ENCODE measurements at regions not wholly inside any gene's neighbourhood (a gene's known extent, or its start where the extent isn't known, plus 50 kb on each side); places are given as distances from the start of the nearest gene placed in this dataset.

- no peaks in the 10 kb centered on the region for H3K4me1 ChIP-seq (ENCODE audit: insufficient read depth, low read length)
- no peaks in the 10 kb centered on the region for H3K27me3 ChIP-seq (ENCODE audit: control insufficient read depth in 1 of 2, insufficient read depth in 2 of 2, low read length in 2 of 2)
- H3K4me3 ChIP-seq (ENCODE audit: low read depth in 1 of 2, low read length in 2 of 2), result no peak overlapping the region
- no peak overlapping the region for H3K27ac ChIP-seq (ENCODE audit: low read depth, low read length)
- no peaks in the 10 kb centered on the region for H3K36me3 ChIP-seq (ENCODE audit: insufficient read depth, low read length)
- no peaks in the 10 kb centered on the region for H3K9me3 ChIP-seq (ENCODE audit: low read length)
- H3K9ac ChIP-seq (ENCODE audit: low read length), result no peak overlapping the region
These were observed 675.1 kb upstream of the ADGRL2 start for GRCh38 chr1:81125672-81126071.

DNA sequence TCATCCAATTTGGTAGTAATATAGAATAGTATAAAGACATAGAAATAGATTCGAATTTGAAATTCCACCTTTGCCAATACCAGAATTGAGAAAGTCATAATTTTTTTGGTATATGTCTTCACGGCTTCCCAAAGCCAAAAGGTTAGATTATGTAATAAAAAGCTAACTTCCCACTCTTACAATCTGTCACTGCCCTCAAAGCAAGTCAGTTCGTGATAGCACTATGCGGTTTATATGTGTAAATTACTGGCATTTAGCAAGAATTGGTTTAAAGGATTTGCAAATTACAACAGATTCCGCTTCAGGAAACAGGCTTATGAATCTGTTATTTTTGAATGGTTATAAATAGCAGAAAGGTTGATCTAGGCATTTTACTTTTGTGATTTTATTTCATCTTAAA is 679.4 kb upstream of the ADGRL2 start:
- Histone ChIP-seq H3K27ac (ENCODE audit: low read depth, low read length) (no peak overlapping the region), H3K4me3 (ENCODE audit: low read depth in 1 of 2, low read length in 2 of 2) (no peak overlapping the region), H3K9ac (ENCODE audit: low read length) (no peak overlapping the region), H3K9me3 (ENCODE audit: low read length) (no peaks in the 10 kb centered on the region), H3K27me3 (ENCODE audit: control insufficient read depth in 1 of 2, insufficient read depth in 2 of 2, low read length in 2 of 2) (no peaks in the 10 kb centered on the region), H3K4me1 (ENCODE audit: insufficient read depth, low read length) (no peaks in the 10 kb centered on the region), H3K36me3 (ENCODE audit: insufficient read depth, low read length) (no peaks in the 10 kb centered on the region)

GRCh38 chr1:81119319-81119718 is 681.4 kb upstream of the ADGRL2 start:
- Histone ChIP-seq H3K27me3 (ENCODE audit: control insufficient read depth in 1 of 2, insufficient read depth in 2 of 2, low read length in 2 of 2) (no peaks in the 10 kb centered on the region), H3K4me3 (ENCODE audit: low read depth in 1 of 2, low read length in 2 of 2) (no peak overlapping the region), H3K9ac (ENCODE audit: low read length) (no peak overlapping the region), H3K27ac (ENCODE audit: low read depth, low read length) (no peak overlapping the region), H3K4me1 (ENCODE audit: insufficient read depth, low read length) (no peaks in the 10 kb centered on the region), H3K36me3 (ENCODE audit: insufficient read depth, low read length) (no peaks in the 10 kb centered on the region), H3K9me3 (ENCODE audit: low read length) (no peaks in the 10 kb centered on the region)

GRCh38 chr1:81118550-81118949 is 682.2 kb upstream of the ADGRL2 start:
- no peak overlapping the region for H3K9ac ChIP-seq (ENCODE audit: low read length)
- no peaks in the 10 kb centered on the region for H3K27me3 ChIP-seq (ENCODE audit: control insufficient read depth in 1 of 2, insufficient read depth in 2 of 2, low read length in 2 of 2)

GRCh38 chr1:81115422-81115821 is 685.3 kb upstream of the ADGRL2 start:
- Histone ChIP-seq H3K9me3 (ENCODE audit: low read length) (no peaks in the 10 kb centered on the region), H3K4me3 (ENCODE audit: low read depth in 1 of 2, low read length in 2 of 2) (no peak overlapping the region), H3K9ac (ENCODE audit: low read length) (no peak overlapping the region), H3K27ac (ENCODE audit: low read depth, low read length) (no peak overlapping the region), H3K36me3 (ENCODE audit: insufficient read depth, low read length) (no peaks in the 10 kb centered on the region), H3K27me3 (ENCODE audit: control insufficient read depth in 1 of 2, insufficient read depth in 2 of 2, low read length in 2 of 2) (no peaks in the 10 kb centered on the region), H3K4me1 (ENCODE audit: insufficient read depth, low read length) (no peaks in the 10 kb centered on the region)

More at GRCh38 chr1:81118550-81118949, 682.2 kb upstream of the ADGRL2 start:
- H3K9me3 ChIP-seq (ENCODE audit: low read length), result no peaks in the 10 kb centered on the region
- no peak overlapping the region for H3K27ac ChIP-seq (ENCODE audit: low read depth, low read length)
- H3K36me3 ChIP-seq (ENCODE audit: insufficient read depth, low read length), result no peaks in the 10 kb centered on the region
- H3K4me1 ChIP-seq (ENCODE audit: insufficient read depth, low read length), result no peaks in the 10 kb centered on the region
- H3K4me3 ChIP-seq (ENCODE audit: low read depth in 1 of 2, low read length in 2 of 2), result no peak overlapping the region

DNA sequence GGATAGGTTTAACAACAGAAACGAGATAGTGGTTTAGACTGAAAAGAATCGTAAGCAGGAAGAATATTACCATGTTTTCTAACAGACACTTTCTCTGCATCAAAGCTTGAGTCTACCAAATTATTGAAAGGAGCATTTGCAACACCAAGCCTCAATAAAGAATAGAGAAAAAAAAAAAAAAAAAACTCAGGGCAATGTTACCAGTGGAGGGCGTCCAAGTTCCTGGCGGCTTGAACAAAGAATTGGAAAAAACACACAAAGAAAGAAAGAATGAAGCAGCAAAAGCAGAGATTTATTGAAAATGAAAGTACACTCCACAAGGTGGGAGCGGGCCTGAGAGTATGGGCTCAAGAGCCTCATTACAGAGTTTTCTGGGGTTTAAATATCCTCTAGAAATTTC is 686.5 kb upstream of the ADGRL2 start:
- no peaks in the 10 kb centered on the region for H3K4me1 ChIP-seq (ENCODE audit: insufficient read depth, low read length)
- no peak overlapping the region for H3K9ac ChIP-seq (ENCODE audit: low read length)
- H3K9me3 ChIP-seq (ENCODE audit: low read length), result no peaks in the 10 kb centered on the region
- no peak overlapping the region for H3K4me3 ChIP-seq (ENCODE audit: low read depth in 1 of 2, low read length in 2 of 2)
- H3K27me3 ChIP-seq (ENCODE audit: control insufficient read depth in 1 of 2, insufficient read depth in 2 of 2, low read length in 2 of 2), result no peaks in the 10 kb centered on the region
- H3K36me3 ChIP-seq (ENCODE audit: insufficient read depth, low read length), result no peaks in the 10 kb centered on the region
- H3K27ac ChIP-seq (ENCODE audit: low read depth, low read length), result no peak overlapping the region

DNA sequence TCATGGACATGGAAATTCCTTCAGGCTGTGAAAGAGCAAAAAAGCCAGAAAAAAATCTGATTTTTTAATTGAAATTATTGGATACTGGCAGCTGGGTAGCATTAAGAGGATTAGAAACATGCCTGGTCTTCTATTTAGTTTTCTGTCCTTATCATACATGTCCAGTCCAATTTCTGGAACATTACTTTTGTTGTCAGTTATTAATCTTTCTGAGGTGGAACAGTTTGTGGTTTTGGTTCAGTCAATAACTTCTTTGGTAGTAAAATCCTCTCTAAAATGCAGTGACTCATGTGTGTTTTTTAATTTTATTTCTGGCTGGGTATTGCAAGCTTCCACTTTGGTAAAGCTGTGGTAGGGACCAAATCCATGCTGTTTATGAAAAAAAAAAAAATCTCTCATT is 687.0 kb upstream of the ADGRL2 start:
- no peaks in the 10 kb centered on the region for H3K36me3 ChIP-seq (ENCODE audit: insufficient read depth, low read length)
- no peaks in the 10 kb centered on the region for H3K9me3 ChIP-seq (ENCODE audit: low read length)
- no peaks in the 10 kb centered on the region for H3K27me3 ChIP-seq (ENCODE audit: control insufficient read depth in 1 of 2, insufficient read depth in 2 of 2, low read length in 2 of 2)
- H3K4me3 ChIP-seq (ENCODE audit: low read depth in 1 of 2, low read length in 2 of 2), result no peak overlapping the region
- H3K27ac ChIP-seq (ENCODE audit: low read depth, low read length), result no peak overlapping the region
- no peak overlapping the region for H3K9ac ChIP-seq (ENCODE audit: low read length)
- no peaks in the 10 kb centered on the region for H3K4me1 ChIP-seq (ENCODE audit: insufficient read depth, low read length)

DNA sequence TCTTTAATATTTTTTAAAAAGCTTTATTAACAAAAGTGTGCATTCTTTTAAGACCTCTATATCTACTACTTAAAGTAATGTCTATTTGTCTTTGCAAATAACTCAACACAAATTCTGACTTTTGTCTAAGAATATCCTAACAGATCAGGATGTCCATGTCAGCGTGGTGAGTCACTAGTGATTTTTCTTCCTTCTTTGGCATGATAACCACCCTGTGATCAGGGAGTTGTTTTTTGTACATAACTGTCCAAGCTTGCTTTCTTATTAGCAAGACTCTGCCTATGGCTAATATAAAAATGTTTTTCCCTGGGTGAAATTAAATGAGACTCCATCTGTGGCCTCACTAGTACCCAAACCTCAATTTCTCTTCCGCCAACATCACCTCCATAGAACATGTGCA is 688.9 kb upstream of the ADGRL2 start:
- Histone ChIP-seq H3K36me3 (ENCODE audit: insufficient read depth, low read length) (no peaks in the 10 kb centered on the region), H3K4me3 (ENCODE audit: low read depth in 1 of 2, low read length in 2 of 2) (no peak overlapping the region), H3K4me1 (ENCODE audit: insufficient read depth, low read length) (no peaks in the 10 kb centered on the region), H3K27me3 (ENCODE audit: control insufficient read depth in 1 of 2, insufficient read depth in 2 of 2, low read length in 2 of 2) (no peaks in the 10 kb centered on the region), H3K9me3 (ENCODE audit: low read length) (no peaks in the 10 kb centered on the region), H3K9ac (ENCODE audit: low read length) (no peak overlapping the region), H3K27ac (ENCODE audit: low read depth, low read length) (no peak overlapping the region)

DNA sequence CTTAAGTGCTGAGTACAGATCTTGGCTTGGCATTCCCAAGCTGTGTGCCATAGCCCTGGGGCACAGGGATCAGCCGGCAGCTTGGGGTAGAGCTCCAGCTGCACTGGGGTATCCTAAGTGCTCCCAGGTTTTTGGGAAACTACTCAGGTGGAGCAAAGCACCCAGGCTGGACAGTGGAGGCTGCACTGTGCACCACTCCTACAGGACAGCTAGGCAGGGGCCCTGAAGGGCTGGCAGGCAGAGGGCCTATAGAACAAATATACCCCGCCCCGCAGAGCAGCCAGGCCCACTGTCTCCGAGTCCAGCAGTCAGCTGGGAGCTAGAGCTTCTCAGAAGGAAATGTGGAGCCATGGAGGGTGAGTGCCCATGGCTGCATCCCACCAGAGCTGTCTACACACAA is 691.7 kb upstream of the ADGRL2 start:
- Histone ChIP-seq H3K36me3 (ENCODE audit: insufficient read depth, low read length) (no peaks in the 10 kb centered on the region), H3K4me1 (ENCODE audit: insufficient read depth, low read length) (no peaks in the 10 kb centered on the region), H3K9me3 (ENCODE audit: low read length) (no peaks in the 10 kb centered on the region), H3K27me3 (ENCODE audit: control insufficient read depth in 1 of 2, insufficient read depth in 2 of 2, low read length in 2 of 2) (no peaks in the 10 kb centered on the region), H3K27ac (ENCODE audit: low read depth, low read length) (no peak overlapping the region), H3K4me3 (ENCODE audit: low read depth in 1 of 2, low read length in 2 of 2) (no peak overlapping the region), H3K9ac (ENCODE audit: low read length) (no peak overlapping the region)

- Histone ChIP-seq H3K4me3 (ENCODE audit: low read depth in 1 of 2, low read length in 2 of 2) (no peak overlapping the region), H3K9ac (ENCODE audit: low read length) (no peak overlapping the region), H3K36me3 (ENCODE audit: insufficient read depth, low read length) (no peaks in the 10 kb centered on the region), H3K4me1 (ENCODE audit: insufficient read depth, low read length) (no peaks in the 10 kb centered on the region), H3K9me3 (ENCODE audit: low read length) (no peaks in the 10 kb centered on the region), H3K27ac (ENCODE audit: low read depth, low read length) (no peak overlapping the region), H3K27me3 (ENCODE audit: control insufficient read depth in 1 of 2, insufficient read depth in 2 of 2, low read length in 2 of 2) (no peaks in the 10 kb centered on the region)
These were observed 702.9 kb upstream of the ADGRL2 start for GRCh38 chr1:81097860-81098259.

- Histone ChIP-seq H3K4me3 (ENCODE audit: low read depth in 1 of 2, low read length in 2 of 2) (no peak overlapping the region), H3K9ac (ENCODE audit: low read length) (no peak overlapping the region), H3K27ac (ENCODE audit: low read depth, low read length) (no peak overlapping the region), H3K4me1 (ENCODE audit: insufficient read depth, low read length) (no peaks in the 10 kb centered on the region), H3K9me3 (ENCODE audit: low read length) (no peaks in the 10 kb centered on the region), H3K36me3 (ENCODE audit: insufficient read depth, low read length) (no peaks in the 10 kb centered on the region), H3K27me3 (ENCODE audit: control insufficient read depth in 1 of 2, insufficient read depth in 2 of 2, low read length in 2 of 2) (no peaks in the 10 kb centered on the region)
These were observed 727.2 kb upstream of the ADGRL2 start for GRCh38 chr1:81073580-81073979.

GRCh38 chr1:81071969-81072753 is 728.6 kb upstream of the ADGRL2 start:
- Histone ChIP-seq H3K36me3 (ENCODE audit: insufficient read depth, low read length) (no peaks in the 10 kb centered on the region), H3K27ac (ENCODE audit: low read depth, low read length) (no peak overlapping the region), H3K4me1 (ENCODE audit: insufficient read depth, low read length) (no peaks in the 10 kb centered on the region), H3K27me3 (ENCODE audit: control insufficient read depth in 1 of 2, insufficient read depth in 2 of 2, low read length in 2 of 2) (no peaks in the 10 kb centered on the region), H3K9me3 (ENCODE audit: low read length) (no peaks in the 10 kb centered on the region), H3K9ac (ENCODE audit: low read length) (no peak overlapping the region), H3K4me3 (ENCODE audit: low read depth in 1 of 2, low read length in 2 of 2) (no peak overlapping the region)
